ENCODE measurements at regions not wholly inside any gene's neighbourhood (a gene's known extent, or its start where the extent isn't known, plus 50 kb on each side); places are given as distances from the start of the nearest gene placed in this dataset.

DNA sequence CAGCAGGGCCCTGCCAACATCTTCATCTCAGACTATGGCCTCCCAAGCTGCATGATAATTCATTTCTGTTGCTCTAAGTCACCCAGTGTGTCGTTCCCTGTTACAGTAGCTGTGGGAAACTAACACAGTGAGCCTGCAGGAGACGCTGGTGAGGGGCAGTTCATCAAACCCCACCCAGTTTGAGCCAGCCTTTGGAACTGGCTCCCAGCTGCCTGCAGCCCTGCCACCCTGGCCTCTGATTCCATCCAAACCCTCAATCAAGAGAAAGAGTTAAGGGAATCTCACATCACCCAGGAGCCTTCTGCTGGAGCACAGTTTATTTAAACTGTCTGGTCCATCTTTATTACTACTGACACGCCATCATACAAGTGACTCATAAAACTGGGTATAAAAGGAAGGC lies 64.9 kb upstream of the ZCCHC2 start:
- TF ChIP-seq POLR2A (IDR thresholded peaks at IDR 0.05; ENCODE audit: low read length) (no peak), GATA1 (IDR thresholded peaks at IDR 0.05; ENCODE audit: low read depth, low read length) (no peak)
